ENCODE measurements at regions not wholly inside any gene's neighbourhood (a gene's known extent, or its start where the extent isn't known, plus 50 kb on each side); places are given as distances from the start of the nearest gene placed in this dataset.

DNA sequence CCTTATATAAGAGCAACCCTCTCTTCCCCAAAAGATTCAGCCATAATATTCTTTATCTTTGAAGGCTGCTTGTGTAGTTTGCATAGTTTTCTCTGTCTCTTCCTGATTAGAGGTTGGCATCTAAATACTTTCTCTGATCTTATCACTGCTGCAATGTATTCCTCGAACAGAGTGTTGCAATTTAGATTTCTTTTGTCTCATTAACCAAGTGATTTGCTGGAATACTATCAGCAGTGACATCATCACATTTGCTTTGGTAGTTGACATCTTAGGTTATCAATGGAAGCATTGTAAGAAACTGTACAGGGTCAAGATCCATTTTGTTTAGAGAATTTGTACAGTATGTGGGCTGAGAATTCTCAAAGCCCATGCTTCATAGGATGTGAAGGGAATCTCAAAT lies 72.0 kb upstream of the NEUROD1 start:
- TF ChIP-seq POLR2A (IDR thresholded peaks at IDR 0.05) = no peak
- no peak for TF ChIP-seq CTCF (IDR thresholded peaks at IDR 0.05)

All from adrenal gland (tissue), 5 donors.